ENCODE measurements at regions not wholly inside any gene's neighbourhood (a gene's known extent, or its start where the extent isn't known, plus 50 kb on each side); places are given as distances from the start of the nearest gene placed in this dataset.
"Not testable (repeated sequence)": the region's sequence is repeated elsewhere in the genome, so short reads cannot be mapped to it uniquely, and the experiment has no call there.

GRCh38 chr5:101829255-101829654 lies 466.8 kb downstream of the SLCO4C1 start:
- no peak for DNase-seq
- no peak for ATAC-seq
- intact Hi-C loops (cut with DNase I, micrococcal nuclease): no loop called here

GRCh38 chr5:101811466-101811865 lies 484.6 kb downstream of the SLCO4C1 start:
- DNase-seq (no peak), ATAC-seq (no peak)
- intact Hi-C loops (cut with DNase I, micrococcal nuclease): no loop called here

- no peak for ATAC-seq
- no peak for DNase-seq
- intact Hi-C loops (cut with DNase I, micrococcal nuclease): no loop called here
These were observed 489.7 kb downstream of the SLCO4C1 start for GRCh38 chr5:101806410-101806809.

GRCh38 chr5:101796427-101796826 lies 499.7 kb downstream of the SLCO4C1 start:
- intact Hi-C loops (cut with DNase I, micrococcal nuclease): no loop called here
- ATAC-seq (no peak), DNase-seq (no peak)

GRCh38 chr5:101788797-101789196 lies 507.3 kb downstream of the SLCO4C1 start:
- DNase-seq (no peak), ATAC-seq (no peak)
- intact Hi-C loops (cut with DNase I, micrococcal nuclease): no loop called here

- intact Hi-C loops (cut with DNase I, micrococcal nuclease): no loop called here
- ATAC-seq: no peak
- no peak for DNase-seq
These were observed 511.0 kb downstream of the SLCO4C1 start for GRCh38 chr5:101785090-101785489.

GRCh38 chr5:101783241-101784013 lies 512.7 kb downstream of the SLCO4C1 start:
- no peak for DNase-seq
- ATAC-seq: peak; percentile 26
- intact Hi-C loops (cut with DNase I, micrococcal nuclease): no loop called here

GRCh38 chr5:101782352-101783103 lies 513.6 kb downstream of the SLCO4C1 start:
- intact Hi-C loops (cut with DNase I, micrococcal nuclease): no loop called here
- no peak for ATAC-seq
- no peak for DNase-seq

GRCh38 chr5:101751105-101751504 lies 545.0 kb downstream of the SLCO4C1 start:
- intact Hi-C loops (cut with DNase I, micrococcal nuclease): no loop called here
- ATAC-seq: no peak
- no peak for DNase-seq

GRCh38 chr5:101743000-101743399 lies 553.1 kb downstream of the SLCO4C1 start:
- intact Hi-C loops (cut with DNase I, micrococcal nuclease); ATAC-seq; DNase-seq: not testable (repeated sequence)

- ATAC-seq: no peak
- intact Hi-C loops (cut with DNase I, micrococcal nuclease): no loop called here
- DNase-seq: no peak
These were observed 567.2 kb downstream of the SLCO4C1 start for GRCh38 chr5:101728933-101729332.

GRCh38 chr5:101721543-101721942 lies 574.5 kb downstream of the SLCO4C1 start:
- intact Hi-C loops (cut with DNase I, micrococcal nuclease): no loop called here
- no peak for ATAC-seq
- DNase-seq: no peak

- intact Hi-C loops (cut with DNase I, micrococcal nuclease): no loop called here
- DNase-seq (no peak), ATAC-seq (no peak)
These were observed 576.1 kb downstream of the SLCO4C1 start for GRCh38 chr5:101720033-101720432.

- intact Hi-C loops (cut with DNase I, micrococcal nuclease): no loop called here
- ATAC-seq (no peak), DNase-seq (no peak)
These were observed 578.4 kb downstream of the SLCO4C1 start for GRCh38 chr5:101717721-101718120.

GRCh38 chr5:101716941-101717340 lies 579.1 kb downstream of the SLCO4C1 start:
- intact Hi-C loops (cut with DNase I, micrococcal nuclease): no loop called here
- no peak for ATAC-seq

GRCh38 chr5:101715790-101716189 lies 580.3 kb downstream of the SLCO4C1 start:
- ATAC-seq; DNase-seq; intact Hi-C loops (cut with DNase I, micrococcal nuclease): not testable (repeated sequence)

More at GRCh38 chr5:101716941-101717340, 579.1 kb downstream of the SLCO4C1 start:
- no peak for DNase-seq

GRCh38 chr5:101689306-101689705 lies 606.8 kb downstream of the SLCO4C1 start:
- ATAC-seq: no peak
- no peak for DNase-seq
- intact Hi-C loops (cut with DNase I, micrococcal nuclease): no loop called here

GRCh38 chr5:101688156-101688555 lies 607.9 kb downstream of the SLCO4C1 start:
- no peak for ATAC-seq
- intact Hi-C loops (cut with DNase I, micrococcal nuclease): no loop called here
- DNase-seq: no peak

- ATAC-seq (no peak), DNase-seq (no peak)
- intact Hi-C loops (cut with DNase I, micrococcal nuclease): no loop called here
These were observed 608.6 kb downstream of the SLCO4C1 start for GRCh38 chr5:101687349-101687985.

Data from left colon (tissue), 2 donors.